Muscle layer of colon (tissue), 2 donors: ENCODE measurements at regions not wholly inside any gene's neighbourhood (a gene's known extent, or its start where the extent isn't known, plus 50 kb on each side); places are given as distances from the start of the nearest gene placed in this dataset.

Experiments used
- H3K27ac ChIP-seq: one replicate; pipeline ENCODE4 v1.7.0; 2013; ENCODE audit warnings: low read depth, mild to moderate bottlenecking, low read length, moderate library complexity
- H3K27me3 ChIP-seq, 2 donors: one replicate each; pipeline ENCODE4 v1.7.0; 2013; ENCODE audit warnings: low read length in 2 of 2, mild to moderate bottlenecking in 2 of 2; ENCODE audit not compliant: insufficient read depth in 2 of 2, control insufficient read depth in 1 of 2
- H3K36me3 ChIP-seq: one replicate; pipeline ENCODE4 v1.7.0; 2013; ENCODE audit warnings: mild to moderate bottlenecking, low read length; ENCODE audit not compliant: insufficient read depth
- H3K4me1 ChIP-seq: one replicate; pipeline ENCODE4 v1.7.0; 2013; ENCODE audit warnings: mild to moderate bottlenecking, low read length; ENCODE audit not compliant: insufficient read depth
- H3K4me3 ChIP-seq, 2 donors: one replicate each; pipeline ENCODE4 v1.7.0; 2013; ENCODE audit warnings: low read length in 2 of 2, low read depth in 1 of 2, mild to moderate bottlenecking in 1 of 2, moderate library complexity in 1 of 2
- H3K9ac ChIP-seq: one replicate; pipeline ENCODE4 v1.7.0; 2013; ENCODE audit warnings: low read length
- H3K9me3 ChIP-seq: one replicate; pipeline ENCODE4 v1.7.0; 2013; ENCODE audit warnings: mild to moderate bottlenecking, low read length
- donor health status: abdominal sarcoma.
- donor health status: Adenocarcinoma of cecum.

DNA sequence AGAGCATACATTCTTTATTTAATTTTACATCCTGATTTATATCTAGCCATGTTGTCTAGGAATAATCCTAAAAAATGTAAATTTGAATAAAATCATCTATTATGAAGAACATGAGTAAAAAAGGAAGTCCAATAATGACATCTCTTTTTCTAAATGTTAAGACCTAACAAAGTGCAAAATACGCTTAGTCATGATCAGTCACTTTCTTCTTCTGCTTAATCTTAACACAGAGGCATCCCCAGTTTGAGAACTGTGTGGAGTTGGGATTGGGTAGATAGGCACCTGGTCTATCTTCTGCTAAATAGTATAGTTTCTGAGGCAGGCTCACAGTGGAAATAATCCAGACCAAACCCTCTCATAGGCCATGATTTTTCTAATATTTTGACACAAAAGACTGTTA is 311.7 kb upstream of the LRRC7 start:
- H3K4me3 ChIP-seq: no peak overlapping the region
- H3K4me1 ChIP-seq: no peaks in the 10 kb centered on the region
- H3K27ac ChIP-seq: no peak overlapping the region
- H3K36me3 ChIP-seq: no peaks in the 10 kb centered on the region
- no peaks in the 10 kb centered on the region for H3K27me3 ChIP-seq
- H3K9me3 ChIP-seq: no peaks in the 10 kb centered on the region
- no peak overlapping the region for H3K9ac ChIP-seq

DNA sequence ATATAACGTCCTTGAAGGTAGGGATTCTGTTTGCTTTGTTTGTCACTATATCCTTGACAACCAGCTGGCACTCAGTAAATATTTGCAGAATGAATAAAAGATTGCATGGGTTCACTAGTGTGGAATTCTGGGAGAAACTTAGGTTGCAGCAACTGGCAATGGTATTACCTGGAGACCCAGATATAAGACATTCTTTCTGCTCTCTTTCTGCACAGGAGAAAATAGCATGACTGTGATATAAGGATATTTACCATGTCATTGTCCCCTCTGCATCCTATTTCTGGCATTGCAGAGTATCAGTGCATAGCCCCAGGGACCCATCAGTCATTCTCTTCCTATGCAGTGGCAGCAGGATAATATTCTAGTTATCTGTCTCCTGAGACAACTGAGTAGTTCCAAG is 308.9 kb upstream of the LRRC7 start:
- no peak overlapping the region for H3K27ac ChIP-seq
- no peak overlapping the region for H3K9ac ChIP-seq
- no peak overlapping the region for H3K4me3 ChIP-seq
- no peaks in the 10 kb centered on the region for H3K9me3 ChIP-seq
- H3K36me3 ChIP-seq: no peaks in the 10 kb centered on the region
- H3K27me3 ChIP-seq: no peaks in the 10 kb centered on the region
- peaks cover 5% of the 10 kb centered on the region for H3K4me1 ChIP-seq

DNA sequence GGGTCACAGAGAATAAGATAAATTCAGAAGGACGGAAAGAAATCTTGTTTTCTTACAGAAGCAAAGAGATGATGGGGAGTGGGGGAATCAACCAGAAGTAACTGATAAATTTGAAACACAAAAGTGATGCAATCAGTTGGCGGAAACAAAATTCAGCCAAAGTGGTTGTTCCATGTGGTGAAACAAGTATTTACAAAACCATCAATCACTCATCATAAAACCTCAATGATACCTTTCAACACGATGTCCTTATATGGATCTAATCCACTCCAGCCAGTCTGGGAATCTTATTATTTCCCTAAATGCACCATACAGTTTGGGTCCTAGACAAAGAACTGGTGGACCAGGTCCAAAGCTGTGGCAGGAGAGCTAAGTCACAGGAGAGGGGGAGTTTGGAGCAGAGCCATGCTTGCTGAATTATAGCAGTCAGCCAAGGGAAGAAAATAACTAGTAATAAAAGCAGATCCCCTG is 303.8 kb upstream of the LRRC7 start:
- Histone ChIP-seq H3K4me3 (no peak overlapping the region), H3K36me3 (no peaks in the 10 kb centered on the region), H3K9ac (no peak overlapping the region), H3K9me3 (no peaks in the 10 kb centered on the region), H3K27me3 (no peaks in the 10 kb centered on the region), H3K27ac (no peak overlapping the region), H3K4me1 (peaks cover 11% of the 10 kb centered on the region)

DNA sequence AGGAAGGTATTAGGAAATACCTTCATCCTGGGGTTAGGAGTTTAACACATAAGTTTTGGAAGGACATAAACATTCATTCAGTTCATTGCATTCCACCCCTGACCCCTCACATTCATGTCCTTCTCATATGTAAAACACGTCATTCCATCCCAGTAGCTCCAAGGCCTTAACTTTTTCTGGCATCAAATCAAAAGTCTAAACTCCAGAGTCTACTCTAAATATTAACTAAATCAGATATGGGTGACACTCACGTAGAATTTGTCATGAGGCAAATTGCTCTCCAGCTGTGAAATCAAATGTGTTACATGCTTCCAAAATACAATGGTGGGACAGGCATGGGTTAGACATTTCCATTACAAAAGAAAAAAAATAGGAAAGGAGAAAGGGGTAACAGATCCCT is 298.2 kb upstream of the LRRC7 start:
- Histone ChIP-seq H3K27ac (no peak overlapping the region), H3K27me3 (no peaks in the 10 kb centered on the region), H3K4me1 (no peaks in the 10 kb centered on the region), H3K36me3 (no peaks in the 10 kb centered on the region), H3K9me3 (no peaks in the 10 kb centered on the region), H3K9ac (no peak overlapping the region), H3K4me3 (no peak overlapping the region)

DNA sequence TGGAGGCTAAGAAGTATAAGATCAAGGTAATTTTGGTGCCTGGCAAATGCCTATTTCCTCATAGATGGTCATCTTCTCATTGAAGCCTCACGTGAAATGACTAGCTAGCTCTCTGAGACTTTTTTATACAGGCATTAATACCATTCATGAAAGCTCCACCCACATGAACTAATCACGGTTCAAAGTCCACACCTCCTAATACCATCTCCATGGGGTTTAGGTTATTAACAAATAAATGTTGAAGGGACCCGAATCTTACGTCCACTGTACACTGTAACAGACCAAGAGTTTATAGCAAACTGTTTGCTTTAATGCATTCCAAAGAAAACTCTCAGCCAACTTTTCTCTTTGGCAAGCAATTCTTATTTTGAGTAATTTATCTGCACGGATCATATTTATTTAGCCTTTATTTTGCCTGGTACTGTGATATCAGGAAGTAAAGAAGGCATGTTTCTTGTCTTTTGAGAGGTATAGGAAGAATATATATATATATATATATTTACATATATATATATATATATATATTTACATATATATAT is 296.1 kb upstream of the LRRC7 start:
- Histone ChIP-seq H3K9me3 (no peaks in the 10 kb centered on the region), H3K36me3 (no peaks in the 10 kb centered on the region), H3K9ac (no peak overlapping the region), H3K27ac (no peak overlapping the region), H3K4me3 (no peak overlapping the region), H3K27me3 (no peaks in the 10 kb centered on the region), H3K4me1 (no peaks in the 10 kb centered on the region)

DNA sequence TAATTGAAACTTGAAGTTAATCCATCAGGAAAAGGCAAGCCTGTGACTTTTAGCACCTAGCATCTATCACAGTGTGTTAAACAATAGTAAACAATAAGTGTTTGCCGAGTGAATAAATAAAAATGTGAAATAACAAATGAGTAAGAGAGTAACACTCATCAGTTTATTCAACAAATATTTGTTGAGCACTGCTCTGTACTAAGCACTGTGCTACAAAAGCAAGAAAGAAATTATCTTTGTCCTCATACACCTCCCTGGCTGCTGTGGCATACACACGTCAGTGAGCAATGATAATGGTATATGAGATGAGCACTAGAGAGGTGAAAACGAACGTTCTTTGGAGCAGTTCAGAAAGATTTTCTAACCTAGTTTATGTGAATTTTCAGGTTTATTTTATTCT is 295.0 kb upstream of the LRRC7 start:
- H3K9ac ChIP-seq: no peak overlapping the region

DNA sequence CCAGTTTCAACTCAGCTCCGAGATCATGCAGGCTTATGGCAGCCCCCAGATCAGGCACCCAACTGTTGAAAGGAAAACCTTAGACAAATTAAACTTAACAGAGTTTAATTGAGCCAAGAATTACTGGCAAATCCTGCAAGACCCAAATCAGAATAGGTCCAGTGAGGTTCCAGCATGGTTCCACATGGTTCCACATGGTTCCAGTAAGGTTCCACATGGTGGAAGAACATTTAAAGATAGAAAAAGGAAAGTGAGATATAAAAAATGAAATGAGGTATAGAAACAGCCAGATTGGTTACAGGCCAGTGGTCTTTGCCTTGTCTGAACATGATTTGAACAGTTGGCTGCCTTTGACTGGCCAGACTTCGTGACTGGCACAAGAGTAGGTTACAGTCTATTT is 288.8 kb upstream of the LRRC7 start:
- Histone ChIP-seq H3K4me1 (no peaks in the 10 kb centered on the region), H3K9me3 (no peaks in the 10 kb centered on the region), H3K27ac (no peak overlapping the region), H3K27me3 (no peaks in the 10 kb centered on the region), H3K4me3 (no peak overlapping the region), H3K9ac (no peak overlapping the region), H3K36me3 (no peaks in the 10 kb centered on the region)

More for the DNA sequence above, 295.0 kb upstream of the LRRC7 start:
- Histone ChIP-seq H3K27ac (no peak overlapping the region), H3K27me3 (no peaks in the 10 kb centered on the region), H3K9me3 (no peaks in the 10 kb centered on the region), H3K4me3 (no peak overlapping the region), H3K36me3 (no peaks in the 10 kb centered on the region), H3K4me1 (no peaks in the 10 kb centered on the region)

DNA sequence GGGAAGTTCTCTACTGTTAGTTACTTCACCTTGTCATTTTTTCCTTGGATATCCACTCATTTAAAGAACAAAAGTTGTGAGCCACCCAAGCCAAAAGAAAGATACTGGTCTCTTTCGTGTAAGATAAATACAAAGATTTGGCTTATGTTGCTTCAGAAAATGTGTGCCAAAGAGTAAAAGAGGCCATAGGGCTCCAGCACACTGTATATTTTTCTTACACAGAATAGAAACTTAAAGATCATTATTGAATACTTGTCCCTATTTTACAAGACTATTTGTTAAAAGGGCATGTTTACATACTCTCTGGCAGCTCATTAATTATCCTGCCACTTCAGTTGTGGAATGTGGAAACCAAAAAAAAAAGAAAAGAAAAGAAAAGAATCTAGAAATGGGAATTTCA is 284.2 kb upstream of the LRRC7 start:
- H3K9ac ChIP-seq: no peak overlapping the region
- no peak overlapping the region for H3K4me3 ChIP-seq
- H3K9me3 ChIP-seq: no peaks in the 10 kb centered on the region
- H3K27ac ChIP-seq: no peak overlapping the region
- H3K27me3 ChIP-seq: no peaks in the 10 kb centered on the region
- H3K4me1 ChIP-seq: no peaks in the 10 kb centered on the region
- no peaks in the 10 kb centered on the region for H3K36me3 ChIP-seq

DNA sequence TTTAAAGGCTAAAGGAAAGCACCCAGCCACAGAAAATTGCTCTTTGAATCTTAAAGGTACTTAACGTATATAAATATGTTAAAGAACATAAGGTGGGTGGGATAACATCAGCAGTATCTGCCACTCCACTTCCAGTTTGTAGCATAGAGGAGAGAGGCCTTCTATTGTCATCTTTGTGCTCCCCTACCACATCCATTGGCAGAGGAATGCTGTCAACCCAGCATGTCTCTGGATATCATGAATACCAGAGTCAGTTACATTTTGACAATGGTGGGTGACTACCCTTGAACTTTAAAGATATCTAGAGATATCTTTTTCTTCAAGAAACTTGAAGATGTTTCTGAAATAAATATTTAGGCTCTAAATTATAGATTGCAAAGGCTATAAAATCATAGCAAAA is 283.2 kb upstream of the LRRC7 start:
- Histone ChIP-seq H3K9me3 (no peaks in the 10 kb centered on the region), H3K27ac (no peak overlapping the region), H3K36me3 (no peaks in the 10 kb centered on the region), H3K4me3 (no peak overlapping the region), H3K27me3 (no peaks in the 10 kb centered on the region), H3K9ac (no peak overlapping the region), H3K4me1 (no peaks in the 10 kb centered on the region)

DNA sequence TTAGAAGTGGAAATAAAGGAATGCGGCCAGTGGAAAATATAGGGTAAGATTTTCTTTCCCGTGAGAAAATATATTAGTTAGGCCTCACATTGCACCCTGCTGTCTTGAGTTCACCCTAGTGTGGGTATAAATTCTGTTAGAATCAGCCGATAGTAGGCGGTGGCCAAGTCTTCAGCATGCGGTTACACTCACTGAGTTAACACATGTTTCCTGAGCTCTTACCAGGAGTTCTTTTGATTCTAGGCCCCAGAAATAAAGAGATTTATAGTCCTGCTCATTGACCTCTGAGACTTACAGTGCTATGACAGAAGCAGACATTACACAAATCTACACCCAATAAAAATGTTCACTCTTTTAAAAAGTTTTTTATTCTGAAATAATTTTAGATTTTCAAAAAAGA is 279.3 kb upstream of the LRRC7 start:
- Histone ChIP-seq H3K27me3 (no peaks in the 10 kb centered on the region), H3K4me3 (no peak overlapping the region), H3K27ac (no peak overlapping the region), H3K9me3 (no peaks in the 10 kb centered on the region), H3K4me1 (no peaks in the 10 kb centered on the region), H3K9ac (no peak overlapping the region), H3K36me3 (no peaks in the 10 kb centered on the region)

DNA sequence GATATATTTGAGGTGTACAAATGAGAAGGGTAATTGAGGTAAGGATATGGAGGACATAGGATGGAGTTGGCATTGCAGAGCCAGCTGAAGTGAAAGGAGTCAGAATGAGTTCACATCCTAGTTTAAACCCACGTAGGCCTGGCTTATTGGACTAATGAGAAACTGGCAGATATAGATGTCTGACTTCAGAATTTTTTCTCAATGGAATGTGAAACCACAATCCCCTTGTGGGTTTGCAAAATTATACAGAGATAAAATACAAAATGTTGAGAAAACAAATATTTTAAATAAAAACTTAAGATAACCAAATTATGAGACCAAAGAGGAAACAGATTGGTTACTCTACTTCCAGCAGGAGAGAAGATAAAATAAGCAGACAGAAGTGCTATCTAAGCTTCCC is 277.4 kb upstream of the LRRC7 start:
- Histone ChIP-seq H3K36me3 (no peaks in the 10 kb centered on the region), H3K27me3 (no peaks in the 10 kb centered on the region), H3K4me1 (no peaks in the 10 kb centered on the region), H3K27ac (no peak overlapping the region), H3K4me3 (no peak overlapping the region), H3K9me3 (no peaks in the 10 kb centered on the region), H3K9ac (no peak overlapping the region)

DNA sequence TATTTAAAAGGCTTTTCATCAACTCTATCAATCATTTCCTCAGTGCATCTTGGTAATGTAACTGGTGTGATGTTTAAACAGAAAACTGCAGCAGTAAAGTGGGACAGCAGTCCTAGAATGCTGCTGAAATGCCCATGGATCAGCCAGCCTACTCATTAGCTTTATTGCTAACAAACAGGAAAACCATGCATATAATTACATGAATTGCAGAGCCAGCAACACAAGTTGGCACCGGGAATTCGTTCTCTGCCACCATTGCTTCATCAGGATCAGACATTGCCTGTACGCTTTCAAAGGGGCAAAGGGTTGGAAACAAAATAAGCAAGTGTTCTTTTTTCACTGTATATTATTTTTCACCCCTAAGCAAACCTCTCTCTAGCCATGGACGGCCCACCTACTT is 276.2 kb upstream of the LRRC7 start:
- Histone ChIP-seq H3K9me3 (no peaks in the 10 kb centered on the region), H3K27me3 (no peaks in the 10 kb centered on the region), H3K4me1 (no peaks in the 10 kb centered on the region), H3K9ac (no peak overlapping the region), H3K36me3 (no peaks in the 10 kb centered on the region), H3K4me3 (no peak overlapping the region), H3K27ac (no peak overlapping the region)
